ENCODE measurements at regions not wholly inside any gene's neighbourhood (a gene's known extent, or its start where the extent isn't known, plus 50 kb on each side); places are given as distances from the start of the nearest gene placed in this dataset.
"Not testable (repeated sequence)": the region's sequence is repeated elsewhere in the genome, so short reads cannot be mapped to it uniquely, and the experiment has no call there.

DNA sequence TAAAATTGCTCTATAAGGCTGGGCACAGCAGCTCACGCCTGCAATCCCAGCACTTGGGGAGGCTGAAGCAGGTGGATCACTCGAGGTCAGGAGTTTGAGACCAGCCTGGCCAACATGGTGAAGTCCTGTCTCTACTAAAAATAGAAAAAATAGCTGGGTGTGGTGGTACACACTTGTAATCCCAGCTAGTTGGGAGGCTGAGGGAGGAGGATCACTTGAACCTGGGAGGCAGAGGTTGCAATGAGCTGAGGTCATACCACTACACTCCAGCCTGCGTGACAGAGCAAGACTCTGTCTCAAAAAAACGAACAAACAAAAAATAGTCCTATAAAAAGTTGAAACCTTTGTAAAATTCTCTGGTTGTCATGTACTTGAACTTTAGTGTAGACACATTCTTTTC, 93.0 kb upstream of the KIF26B start:
- DNase-seq (ENCODE audit: low read depth): not testable (repeated sequence)

GRCh38 chr1:245060684-245061374, 94.0 kb upstream of the KIF26B start:
- DNase-seq (ENCODE audit: low read depth): no peak

DNA sequence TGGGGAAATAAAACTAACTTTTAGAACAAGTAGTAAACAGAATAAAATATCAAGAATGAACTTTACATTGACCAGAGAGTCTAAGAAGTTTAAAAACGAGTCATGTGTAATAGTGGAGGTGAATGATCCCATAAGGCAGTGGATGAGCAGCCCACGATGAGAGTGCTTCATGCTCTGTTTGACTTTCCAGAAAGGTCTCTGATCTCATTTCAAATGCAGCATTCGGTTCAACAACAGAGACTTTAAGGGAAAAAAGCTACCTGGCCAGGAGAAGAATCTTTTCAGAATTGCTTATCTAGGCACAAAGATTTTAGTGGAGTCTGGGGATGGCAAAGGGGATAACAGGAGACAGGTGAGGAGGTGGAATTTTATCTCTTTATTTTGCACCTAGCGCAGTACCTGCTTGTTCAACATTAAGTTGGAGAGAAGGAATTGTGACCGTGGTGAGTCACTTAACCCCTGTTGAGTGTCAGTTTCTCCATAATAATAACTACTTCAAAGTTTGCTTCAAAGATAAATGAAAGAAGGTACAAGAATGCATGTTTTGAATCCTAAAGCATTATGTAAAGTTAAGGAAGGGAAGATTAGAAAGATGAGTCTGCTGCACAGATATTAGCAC, 94.9 kb upstream of the KIF26B start:
- DNase-seq (ENCODE audit: low read depth): no peak

DNA sequence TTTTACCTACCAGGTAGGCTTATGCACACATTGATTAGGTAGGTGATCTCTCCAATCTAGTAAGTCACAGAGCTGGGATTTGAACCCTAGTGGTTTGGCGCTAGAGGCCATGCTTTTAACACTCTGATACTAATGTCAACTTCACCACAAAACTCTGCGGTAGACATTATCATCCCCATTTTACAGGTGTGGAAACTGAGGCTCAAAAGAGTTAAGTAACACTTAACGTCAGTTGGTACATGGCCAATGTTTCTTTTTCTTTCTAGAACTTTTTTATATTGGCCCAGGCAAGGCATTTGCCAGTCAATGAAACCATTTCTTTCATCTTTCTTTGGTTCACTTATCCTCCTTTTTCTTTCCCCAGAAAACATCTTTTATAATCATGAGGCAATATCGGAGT, 95.9 kb upstream of the KIF26B start:
- no peak for DNase-seq (ENCODE audit: low read depth)

- DNase-seq (ENCODE audit: low read depth): no peak
These were observed 96.3 kb upstream of the KIF26B start for GRCh38 chr1:245058436-245058835.

DNA sequence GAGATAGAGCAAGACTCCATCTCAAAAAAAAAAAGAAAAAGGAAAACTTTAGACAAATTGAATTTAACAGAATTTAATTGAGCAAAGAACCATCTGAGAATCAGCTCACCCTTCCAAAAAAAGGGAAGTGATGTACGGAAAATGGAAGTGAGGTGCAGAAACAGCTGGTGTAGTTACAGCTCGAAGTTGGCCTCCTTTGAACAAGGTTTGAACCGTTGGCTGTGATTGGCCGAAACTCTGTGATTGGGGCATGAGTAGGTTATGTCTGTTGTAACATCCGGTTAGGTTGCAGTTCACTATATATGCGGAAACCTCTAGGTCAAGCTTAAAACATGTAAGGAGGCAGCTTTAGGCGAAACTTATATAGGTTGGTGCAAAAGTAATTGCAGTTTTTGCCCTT, 97.9 kb upstream of the KIF26B start:
- no peak for DNase-seq (ENCODE audit: low read depth)

- peak; percentile 21 for DNase-seq (ENCODE audit: low read depth)
These were observed 98.5 kb upstream of the KIF26B start for GRCh38 chr1:245056296-245056695.

- no peak for DNase-seq (ENCODE audit: low read depth)
These were observed 99.0 kb upstream of the KIF26B start for GRCh38 chr1:245055752-245056151.

DNA sequence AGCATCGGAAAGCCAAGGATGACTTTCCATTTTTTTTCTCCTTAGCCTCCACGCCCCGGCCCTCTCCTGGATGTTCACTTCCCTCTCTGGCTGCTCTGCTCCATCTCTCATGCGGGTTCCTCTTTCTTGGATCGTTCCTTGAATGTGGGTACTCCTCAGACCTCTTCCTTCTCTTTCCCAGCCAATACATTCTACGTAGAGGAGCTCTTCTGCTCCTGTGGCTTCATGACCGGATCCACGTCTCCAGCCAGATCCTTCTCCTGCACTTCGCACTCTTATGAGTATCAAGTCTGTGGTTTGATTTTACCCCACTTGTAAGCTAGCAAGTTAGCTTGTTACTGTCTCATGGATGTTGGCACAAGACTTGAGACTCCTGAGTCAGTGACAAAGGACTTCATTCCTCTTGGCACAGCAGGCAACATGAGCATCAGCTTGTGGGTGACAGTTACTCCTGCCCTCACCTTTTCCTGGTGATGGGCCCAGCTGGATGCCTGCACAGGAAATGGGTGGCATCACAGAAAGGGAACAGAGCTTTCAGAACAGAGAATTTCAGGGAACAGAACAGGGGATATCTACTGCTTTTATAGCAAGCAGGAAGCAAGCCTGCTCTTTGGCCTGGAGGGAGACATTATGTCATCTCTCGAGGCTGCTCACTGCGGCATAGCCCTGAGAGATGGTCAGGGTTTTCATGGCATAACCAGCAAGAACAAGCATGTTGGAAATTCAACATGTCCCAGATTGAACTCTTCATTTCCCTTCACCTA, 100.1 kb upstream of the KIF26B start:
- DNase-seq (ENCODE audit: low read depth): no peak

DNA sequence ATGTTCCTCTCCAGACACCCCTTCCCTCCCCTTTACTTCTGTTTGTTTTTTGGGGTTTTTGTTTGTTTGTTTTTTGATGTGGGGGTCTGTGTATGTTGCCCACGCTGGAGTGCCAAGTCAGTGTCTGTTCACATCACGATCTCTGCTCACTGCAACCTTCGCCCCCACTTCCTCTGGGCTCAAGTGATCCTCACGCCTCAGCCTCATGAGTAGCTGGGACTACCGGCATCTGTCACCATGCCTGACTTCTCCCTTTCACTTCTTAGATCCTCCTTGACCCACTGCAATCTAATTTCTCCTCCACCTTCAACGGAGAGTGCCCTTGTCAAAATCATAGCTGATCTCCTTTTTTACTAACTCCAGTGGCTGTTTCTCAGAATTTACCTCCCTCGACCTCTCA, 100.7 kb upstream of the KIF26B start:
- no peak for DNase-seq (ENCODE audit: low read depth)

DNA sequence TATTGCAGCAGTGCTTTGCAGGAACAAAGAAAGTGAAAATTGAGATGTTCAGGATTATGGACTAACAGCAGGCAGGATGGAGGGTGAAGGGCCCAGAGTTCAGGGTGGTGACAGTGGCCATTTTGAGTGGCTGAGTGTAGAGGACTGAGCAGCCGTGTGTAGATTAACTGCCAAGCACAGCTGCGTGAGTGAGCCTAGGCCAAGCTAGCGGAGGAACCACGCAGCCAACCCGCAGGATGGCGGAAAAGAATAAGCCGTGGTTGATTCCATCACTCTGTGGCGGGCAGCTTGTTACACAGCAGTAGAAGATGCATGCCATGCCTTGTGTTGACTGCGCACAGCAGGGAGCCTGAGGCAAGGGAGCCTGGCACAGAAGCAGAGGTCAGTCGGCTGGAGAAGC, 102.5 kb upstream of the KIF26B start:
- no peak for DNase-seq (ENCODE audit: low read depth)

- no peak for DNase-seq (ENCODE audit: low read depth)
These were observed 103.2 kb upstream of the KIF26B start for GRCh38 chr1:245051349-245052221.

GRCh38 chr1:245046769-245047168, 108.0 kb upstream of the KIF26B start:
- DNase-seq (ENCODE audit: low read depth): no peak

DNA sequence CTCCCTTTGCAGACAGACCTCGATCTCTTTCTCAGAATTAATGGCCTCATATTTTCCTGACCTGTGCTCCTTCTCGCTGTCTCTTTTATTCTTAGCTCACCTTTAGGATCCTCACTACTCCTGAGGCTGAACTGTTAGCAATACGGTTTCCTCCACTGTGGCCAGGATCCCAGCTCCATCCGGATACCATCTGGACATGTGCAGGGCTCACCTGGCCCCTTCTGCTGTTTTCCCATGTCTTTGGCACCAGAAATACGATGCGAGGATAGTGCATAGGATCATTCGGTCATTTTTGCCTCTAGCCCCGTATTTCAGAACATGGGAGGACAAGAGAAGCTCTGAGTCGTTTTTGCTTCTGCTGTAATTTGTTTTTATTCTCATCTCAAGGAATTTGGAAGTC, 108.5 kb upstream of the KIF26B start:
- no peak for DNase-seq (ENCODE audit: low read depth)

GRCh38 chr1:245045087-245045881, 109.5 kb upstream of the KIF26B start:
- DNase-seq (ENCODE audit: low read depth): peak; percentile 18

- no peak for DNase-seq (ENCODE audit: low read depth)
These were observed 111.2 kb upstream of the KIF26B start for GRCh38 chr1:245043611-245043940.

GRCh38 chr1:245041058-245041698, 113.6 kb upstream of the KIF26B start:
- DNase-seq (ENCODE audit: low read depth): no peak

DNA sequence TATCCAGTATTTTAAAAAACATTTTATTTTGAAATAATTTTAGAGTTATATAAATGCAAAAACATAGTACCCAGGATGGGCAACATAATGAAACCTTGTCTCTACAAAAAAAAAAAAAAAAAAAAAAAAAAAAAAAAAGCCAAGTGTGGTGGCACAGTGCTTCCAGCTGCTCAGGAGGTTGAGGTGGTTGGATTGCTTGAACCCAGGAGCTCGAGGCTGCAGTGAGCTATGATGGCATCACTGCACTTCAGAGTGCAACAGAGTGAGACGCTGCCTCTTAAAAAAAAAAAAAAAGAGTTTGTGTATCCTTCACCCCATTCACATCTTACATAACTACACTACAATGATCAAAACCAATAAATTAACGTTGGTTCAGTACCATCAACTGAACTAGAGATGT, 115.6 kb upstream of the KIF26B start:
- no peak for DNase-seq (ENCODE audit: low read depth)

DNA sequence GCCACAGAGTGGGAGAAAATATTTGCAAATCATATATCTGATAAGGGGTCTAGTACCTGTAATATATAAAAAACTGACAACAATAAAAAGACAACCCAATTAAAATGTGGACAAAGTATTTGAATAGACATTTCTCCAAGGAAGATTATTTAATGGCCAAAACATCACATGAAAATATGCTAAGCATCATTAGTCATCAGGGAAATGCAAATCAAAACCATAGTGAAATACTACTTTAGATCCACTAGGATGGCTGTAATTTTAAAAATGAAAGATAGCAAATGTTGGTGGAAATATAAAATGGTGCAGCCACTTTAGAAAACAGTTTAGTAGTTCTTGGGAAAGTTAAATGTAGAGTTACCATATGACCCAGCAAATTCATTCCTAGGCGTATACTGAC, 118.7 kb upstream of the KIF26B start:
- DNase-seq (ENCODE audit: low read depth): peak; percentile 32

GRCh38 chr1:245031041-245031440, 123.7 kb upstream of the KIF26B start:
- DNase-seq (ENCODE audit: low read depth): peak; percentile 16

GRCh38 chr1:245026247-245026646, 128.5 kb upstream of the KIF26B start:
- DNase-seq (ENCODE audit: low read depth): no peak
